ENCODE measurements at regions not wholly inside any gene's neighbourhood (a gene's known extent, or its start where the extent isn't known, plus 50 kb on each side); places are given as distances from the start of the nearest gene placed in this dataset.
"Not testable (repeated sequence)": the region's sequence is repeated elsewhere in the genome, so short reads cannot be mapped to it uniquely, and the experiment has no call there.

DNA sequence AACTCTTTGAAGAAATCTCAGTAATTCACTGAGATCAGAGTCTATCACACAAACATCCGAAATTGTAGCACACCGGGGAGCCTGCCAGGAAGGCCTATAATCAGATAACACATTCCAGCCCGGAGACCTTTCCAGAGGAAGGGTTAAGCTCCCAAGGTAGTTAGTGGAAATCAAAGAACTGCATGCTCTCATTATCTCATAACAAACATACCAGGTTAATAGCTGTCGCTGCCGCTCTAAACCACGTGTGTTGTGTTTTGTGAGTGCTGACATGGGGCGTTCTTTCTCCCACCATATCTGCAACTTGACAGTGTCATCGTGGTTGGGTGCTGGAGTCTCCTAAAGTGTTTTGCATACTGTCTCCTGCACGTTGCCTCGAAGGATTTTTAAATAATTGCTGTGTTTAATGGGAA lies 120.7 kb upstream of the CARD11 start:
- peak in 2 of 3 experiments; percentile 20 to 64 for DNase-seq

GRCh38 chr7:3165681-3166580 lies 122.3 kb upstream of the CARD11 start:
- no peak for DNase-seq

DNA sequence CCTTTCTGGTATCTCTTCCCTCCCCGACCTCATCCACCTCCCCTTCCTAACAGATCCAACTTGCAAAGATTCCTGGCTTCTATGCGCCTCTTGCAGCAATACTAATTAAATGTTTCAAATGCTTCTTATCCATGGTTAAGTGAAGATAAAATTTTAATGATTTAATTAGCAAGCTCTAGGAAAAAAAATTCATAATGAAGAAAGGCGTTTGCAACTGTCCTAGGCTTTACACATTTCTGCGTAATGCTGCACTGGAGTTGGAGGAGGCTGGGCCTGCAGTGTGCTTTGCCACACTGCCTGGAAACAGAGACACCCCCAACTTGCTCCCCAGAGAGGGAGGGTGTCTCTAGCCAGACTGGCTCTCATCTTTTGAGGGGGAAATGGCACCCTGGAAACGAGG lies 123.9 kb upstream of the CARD11 start:
- DNase-seq, result no peak

- no peak for DNase-seq
Observed at GRCh38 chr7:3168370-3168769, 124.7 kb upstream of the CARD11 start.

DNA sequence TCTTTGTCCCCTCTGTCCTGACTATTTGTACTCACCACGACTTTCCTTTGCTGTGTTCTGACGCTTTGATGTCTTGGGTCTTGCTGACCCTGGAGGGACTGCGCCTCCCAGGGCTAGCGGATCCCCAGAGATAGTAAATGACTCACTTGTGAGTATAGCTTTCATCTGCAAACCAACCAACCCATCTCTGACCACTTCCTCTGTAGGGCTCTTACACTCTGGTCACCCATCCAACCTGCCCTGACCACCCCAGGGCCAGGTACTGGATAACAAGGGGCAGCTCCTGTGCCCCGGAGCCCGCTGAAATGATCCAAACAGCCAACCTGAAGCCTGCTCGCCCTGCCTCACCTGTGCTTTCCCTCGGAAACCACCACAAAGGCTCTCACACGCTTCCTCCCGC lies 125.2 kb upstream of the CARD11 start:
- no peak for DNase-seq

GRCh38 chr7:3172768-3173280 lies 128.2 kb upstream of the SDK1 start:
- no peak for DNase-seq

GRCh38 chr7:3174515-3175284 lies 126.4 kb upstream of the SDK1 start:
- DNase-seq, result no peak

DNA sequence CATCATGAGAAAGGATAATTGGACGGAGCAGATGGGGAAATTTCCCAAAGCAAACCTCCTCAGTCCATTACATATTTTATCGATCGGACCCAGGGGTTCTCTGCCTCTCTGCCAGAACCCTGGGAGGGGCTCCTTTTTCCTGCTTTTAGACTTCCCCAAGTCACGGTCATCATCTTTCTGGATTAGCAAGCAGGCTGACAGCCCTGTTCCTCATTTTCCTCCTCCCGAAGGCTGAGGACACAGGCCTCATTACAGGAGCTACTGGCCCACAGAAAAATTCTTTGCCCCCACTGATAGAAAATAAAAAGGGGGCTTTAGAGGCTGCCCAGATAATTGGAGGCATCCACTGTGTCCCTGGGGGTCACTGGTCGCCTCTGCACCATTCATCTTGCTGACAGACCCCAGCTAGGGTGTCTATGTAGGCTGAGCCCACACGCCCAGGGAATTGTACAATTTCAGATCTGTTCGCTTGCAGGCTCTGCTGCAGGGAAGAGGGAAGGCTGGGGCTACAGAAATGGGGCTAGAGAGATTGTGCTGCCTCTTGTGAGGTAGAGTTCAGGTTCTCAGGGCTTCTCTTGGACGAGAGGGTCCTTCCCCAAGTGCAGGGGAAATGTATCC lies 125.7 kb upstream of the SDK1 start:
- no peak for DNase-seq

DNA sequence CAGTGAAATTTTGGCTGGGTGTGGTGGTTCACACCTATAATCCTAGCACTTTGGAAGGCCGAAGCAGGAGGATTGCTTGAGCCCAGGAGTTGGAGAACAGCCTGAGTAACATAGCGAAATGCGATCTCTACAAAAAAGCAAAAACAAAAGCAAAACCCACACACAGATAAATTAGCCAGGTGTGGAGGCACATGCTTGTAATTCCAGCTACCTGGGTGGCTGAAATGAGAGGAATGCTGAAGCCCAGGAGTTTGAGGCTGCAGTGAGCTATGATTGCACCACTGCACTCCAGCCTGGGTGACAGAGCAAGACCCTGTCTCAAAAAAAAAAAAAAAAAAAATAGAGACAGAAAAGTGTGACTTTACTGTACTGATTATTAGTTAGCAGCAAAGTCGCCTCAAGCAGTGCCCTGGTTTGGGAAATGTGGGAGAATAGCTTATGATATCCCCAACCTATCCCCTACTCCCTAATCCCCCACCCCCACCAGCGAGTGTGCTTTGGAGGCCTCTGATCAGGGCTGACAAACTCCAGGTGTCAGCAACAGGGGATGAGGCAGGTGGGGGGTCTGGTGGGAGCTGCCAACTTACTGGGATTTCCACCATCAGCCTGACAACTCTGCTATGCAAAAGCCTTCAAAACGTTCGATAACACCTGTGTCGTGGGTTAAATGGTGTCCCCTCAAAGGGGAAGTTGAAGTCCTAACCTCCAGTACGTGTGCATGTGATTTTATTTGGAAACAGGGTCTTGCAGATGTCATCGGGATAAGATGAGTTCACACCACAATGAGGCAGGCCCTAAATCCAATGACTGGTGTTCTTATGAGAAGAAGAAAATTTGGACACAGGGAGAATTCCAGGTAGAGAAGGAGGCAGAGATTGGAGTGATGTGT lies 124.7 kb upstream of the SDK1 start:
- no peak for DNase-seq

DNA sequence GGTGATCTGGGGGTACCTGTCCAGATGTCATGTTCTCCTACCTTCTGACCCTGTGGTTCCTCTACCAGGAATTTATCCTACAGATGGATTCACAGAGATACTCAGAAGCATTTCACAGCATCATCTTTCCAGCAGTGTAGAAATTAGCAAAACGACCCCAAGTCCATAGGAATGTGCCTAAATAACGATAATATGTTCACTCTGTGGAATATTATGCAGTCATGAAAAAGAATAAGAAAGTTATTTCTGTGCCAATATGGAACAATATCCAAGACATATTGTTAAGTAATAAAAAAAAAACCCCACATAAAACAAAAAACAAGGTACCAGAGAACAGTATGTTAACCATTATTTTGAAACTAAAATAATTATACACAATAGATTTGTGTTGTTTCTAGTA lies 123.8 kb upstream of the SDK1 start:
- no peak for DNase-seq

GRCh38 chr7:3179456-3179855 lies 121.6 kb upstream of the SDK1 start:
- no peak for DNase-seq

DNA sequence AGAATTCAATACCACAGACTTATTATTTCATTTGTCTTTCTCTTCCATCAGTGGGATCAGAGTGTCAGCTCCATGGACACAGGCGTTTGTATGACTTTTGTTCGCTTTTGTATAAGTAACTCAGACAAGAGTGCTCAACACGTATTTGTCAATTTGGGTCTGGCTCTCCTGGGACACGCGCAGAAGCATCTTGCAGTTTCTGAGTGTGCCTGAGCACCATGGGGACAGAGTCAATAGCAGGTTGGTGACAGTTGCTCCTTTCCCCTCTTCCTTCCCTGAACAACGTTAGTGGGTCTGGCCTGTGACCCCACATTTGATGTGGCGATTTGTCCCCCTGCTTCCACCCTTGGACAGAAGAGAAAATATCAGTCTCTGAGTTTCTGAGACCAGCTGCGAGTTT lies 120.4 kb upstream of the SDK1 start:
- DNase-seq, result peak in 1 of 3 experiments; percentile 18

DNA sequence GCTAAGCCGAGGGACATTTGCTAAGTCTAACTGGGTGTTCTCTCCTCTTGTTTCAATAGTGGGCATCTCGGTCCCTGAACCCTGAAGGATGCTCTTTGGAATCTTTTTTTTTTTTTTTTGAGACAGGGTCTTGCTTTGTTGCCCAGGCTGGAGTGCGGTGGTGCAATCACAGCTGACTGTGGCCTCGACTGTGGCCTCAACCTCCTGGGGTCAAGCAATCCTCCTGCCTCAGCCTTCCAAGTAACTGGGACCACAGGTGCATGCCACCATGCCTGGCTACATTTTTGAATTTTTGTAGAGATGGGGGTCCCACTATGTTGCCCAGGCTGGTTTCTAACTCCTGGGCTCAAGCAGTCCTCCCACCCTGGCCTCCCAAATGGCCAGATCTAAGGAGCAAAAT lies 119.0 kb upstream of the SDK1 start:
- not testable (repeated sequence) for DNase-seq

DNA sequence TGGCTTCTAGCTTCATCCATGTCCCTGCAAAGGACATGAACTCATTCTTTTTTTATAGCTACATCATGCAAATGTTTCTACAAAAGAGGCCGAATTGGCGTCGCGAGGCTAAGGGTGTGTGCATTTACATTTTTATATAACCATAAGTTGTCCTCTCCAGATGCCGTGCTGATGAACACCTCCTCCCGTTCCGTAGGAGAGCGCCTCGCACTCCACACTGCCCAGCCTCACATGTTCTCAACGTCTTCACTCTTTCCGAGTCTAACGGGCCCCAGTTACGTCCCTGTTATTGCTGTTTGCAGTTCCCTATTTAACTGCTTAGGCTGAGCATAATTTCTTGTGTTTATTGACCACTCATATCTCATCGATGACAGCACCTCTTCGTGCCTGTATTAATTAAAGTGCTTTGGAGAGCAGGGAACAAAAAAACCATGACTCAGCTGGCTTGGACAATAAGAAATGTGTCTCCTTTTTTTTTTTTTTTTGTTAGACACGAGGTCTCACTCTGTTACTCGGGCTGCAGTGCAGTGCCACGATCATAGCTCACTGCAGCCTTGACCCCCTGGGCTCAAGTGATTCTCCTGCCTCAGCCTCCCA lies 113.5 kb upstream of the SDK1 start:
- DNase-seq, result peak in 2 of 3 experiments; percentile 23 to 76

DNA sequence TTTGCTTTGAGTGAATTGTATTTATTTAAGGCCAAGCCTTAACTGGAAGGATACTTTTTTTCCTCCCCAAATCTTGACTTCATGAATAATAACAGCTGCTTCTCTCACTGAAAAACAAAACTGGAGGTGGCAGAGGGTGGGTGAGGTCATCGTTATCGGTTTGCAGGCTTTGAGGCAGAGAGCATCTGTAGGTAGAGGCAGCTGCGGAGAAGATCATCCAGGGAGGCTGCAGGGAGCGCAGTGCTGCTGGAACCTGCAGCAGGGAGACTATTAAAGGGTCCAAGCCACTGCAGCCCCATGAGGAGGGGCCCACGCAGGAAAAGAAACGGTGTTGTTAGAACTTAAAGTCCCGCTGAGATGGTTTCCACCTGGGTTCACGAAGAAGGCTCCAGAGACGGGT lies 112.1 kb upstream of the SDK1 start:
- DNase-seq, result no peak

GRCh38 chr7:3191548-3191947 lies 109.5 kb upstream of the SDK1 start:
- DNase-seq, result no peak

DNA sequence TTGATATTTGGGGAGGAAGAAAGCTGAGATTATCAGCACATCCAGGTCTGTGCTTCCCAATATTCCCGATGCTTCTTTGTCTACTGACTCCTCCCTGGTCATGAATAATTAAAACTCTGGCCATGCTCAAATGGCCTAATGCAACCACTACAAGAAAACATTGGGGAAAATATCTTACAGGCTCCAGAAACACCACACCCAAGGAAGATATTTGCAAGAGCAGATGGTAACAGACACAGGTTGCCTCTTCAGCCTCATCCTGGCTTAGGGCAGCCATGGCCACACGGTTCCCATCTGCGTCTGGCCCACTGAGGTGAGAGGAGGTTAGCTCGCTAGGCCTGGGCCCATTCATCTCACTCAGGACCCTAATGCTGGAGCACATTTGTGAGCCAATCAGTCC lies 108.4 kb upstream of the SDK1 start:
- no peak for DNase-seq

DNA sequence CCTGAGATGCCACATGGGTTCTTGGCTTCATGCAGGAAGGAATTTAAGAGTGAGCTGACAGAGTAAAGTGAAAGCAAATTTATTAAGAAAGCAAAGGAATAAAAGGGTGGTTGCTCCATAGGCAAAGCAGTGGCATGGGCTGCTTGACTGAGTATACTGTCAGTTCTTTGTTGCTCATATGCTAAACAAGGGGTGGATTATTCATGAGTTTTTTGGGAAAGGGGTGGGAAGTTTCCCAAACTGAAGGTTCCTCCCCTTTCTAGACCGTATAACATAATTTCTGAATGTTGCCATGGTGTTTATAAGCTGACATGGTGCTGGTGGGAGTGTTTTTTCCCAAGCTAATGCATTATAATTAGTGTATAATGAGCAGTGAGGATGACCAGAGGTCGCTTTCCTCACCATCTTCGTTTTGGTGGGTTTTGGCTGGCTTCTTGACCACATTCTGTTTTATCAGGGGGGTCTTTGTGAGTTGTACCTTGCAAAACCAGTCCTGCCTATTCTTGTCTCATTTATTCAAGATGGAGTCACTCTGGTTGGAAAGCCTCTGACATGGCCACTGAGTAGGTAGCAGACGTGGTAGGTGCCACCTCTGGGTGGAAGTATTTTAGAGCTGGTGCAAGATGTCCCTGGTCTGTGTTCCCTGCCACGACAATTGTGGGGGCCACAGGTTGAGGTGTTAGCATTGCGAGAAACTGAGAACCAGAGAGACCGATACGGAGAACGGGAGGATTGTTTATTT lies 107.5 kb upstream of the SDK1 start:
- no peak for DNase-seq

DNA sequence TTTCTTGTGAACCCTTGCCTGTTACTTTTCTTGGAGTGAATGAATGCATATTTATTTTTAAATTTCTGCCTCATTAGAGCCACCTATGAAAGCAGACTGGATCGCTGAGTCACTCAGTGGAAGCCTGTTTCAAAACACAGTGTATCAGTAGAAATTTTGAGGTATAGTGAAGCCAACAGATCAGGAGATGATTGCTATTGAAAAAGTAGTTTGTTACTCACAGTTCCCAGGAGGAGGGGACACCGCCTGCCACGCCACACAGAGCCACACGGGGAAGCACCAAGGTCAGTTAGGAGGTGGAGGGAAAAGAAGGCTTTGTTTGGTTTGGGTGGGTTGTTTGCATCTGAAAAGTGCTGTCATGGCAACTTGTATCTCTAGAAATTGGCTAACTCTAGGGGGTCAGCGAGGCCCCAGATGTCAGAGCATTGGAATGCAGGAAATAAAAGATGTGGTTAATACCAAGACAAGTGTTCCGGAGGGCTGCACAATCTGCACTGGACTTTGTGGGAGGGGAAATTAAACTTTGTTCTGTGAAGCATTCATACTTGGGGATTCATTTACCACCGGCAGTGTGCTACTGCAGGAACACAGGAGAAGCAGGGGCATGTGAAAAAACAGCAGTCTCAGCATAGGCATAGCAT lies 106.4 kb upstream of the SDK1 start:
- DNase-seq, result peak in 1 of 3 experiments; percentile 9

GRCh38 chr7:3195160-3195559 lies 105.9 kb upstream of the SDK1 start:
- DNase-seq, result no peak
